ENCODE measurements at regions not wholly inside any gene's neighbourhood (a gene's known extent, or its start where the extent isn't known, plus 50 kb on each side); places are given as distances from the start of the nearest gene placed in this dataset.

DNA sequence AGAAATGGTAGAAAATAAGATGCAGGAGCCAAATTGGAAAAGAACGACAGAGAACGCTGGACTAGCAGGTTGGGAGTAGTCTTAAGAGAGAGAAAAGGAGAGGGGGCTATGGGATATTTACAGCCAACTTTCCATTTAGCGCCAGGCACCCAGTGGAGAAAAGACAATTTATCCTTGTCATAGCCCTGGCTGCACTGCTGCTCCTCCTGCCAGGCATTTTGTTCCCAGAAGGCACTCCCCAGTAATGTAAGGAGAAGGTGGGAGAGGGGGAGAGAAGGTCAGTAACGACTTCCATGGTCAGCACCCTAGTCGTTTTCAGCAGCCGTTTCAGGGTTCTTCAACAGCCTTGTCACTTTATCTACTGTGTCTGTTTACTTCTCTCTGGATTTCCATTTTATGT, 159.0 kb downstream of the TRMT11 start:
- Histone ChIP-seq H3K4me3 (ENCODE audit: low read length in 3 of 3) (no peak overlapping the region), H3K27ac (ENCODE audit: low read depth in 2 of 2, low read length in 2 of 2) (no peak overlapping the region), H3K4me1 (ENCODE audit: control insufficient read depth in 2 of 3, insufficient read depth in 2 of 3, low read depth in 1 of 3, low read length in 3 of 3) (no peaks in the 10 kb centered on the region), H3K9me3 (ENCODE audit: control insufficient read depth in 2 of 3, insufficient read depth in 1 of 3, low read length in 3 of 3) (no peaks in the 10 kb centered on the region), H3K9ac (ENCODE audit: low read length in 3 of 3) (no peak overlapping the region), H3K36me3 (ENCODE audit: control insufficient read depth in 2 of 3, insufficient read depth in 3 of 3, low read length in 3 of 3) (no peaks in the 10 kb centered on the region), H3K27me3 (ENCODE audit: control insufficient read depth, insufficient read depth, low read length) (no peaks in the 10 kb centered on the region)
- intact Hi-C loops (cut with DNase I), result no loop called here
- peak in 3 of 5 donors; percentile 35 to 37 (median 36) for DNase-seq
- TF ChIP-seq, protein P1, sequence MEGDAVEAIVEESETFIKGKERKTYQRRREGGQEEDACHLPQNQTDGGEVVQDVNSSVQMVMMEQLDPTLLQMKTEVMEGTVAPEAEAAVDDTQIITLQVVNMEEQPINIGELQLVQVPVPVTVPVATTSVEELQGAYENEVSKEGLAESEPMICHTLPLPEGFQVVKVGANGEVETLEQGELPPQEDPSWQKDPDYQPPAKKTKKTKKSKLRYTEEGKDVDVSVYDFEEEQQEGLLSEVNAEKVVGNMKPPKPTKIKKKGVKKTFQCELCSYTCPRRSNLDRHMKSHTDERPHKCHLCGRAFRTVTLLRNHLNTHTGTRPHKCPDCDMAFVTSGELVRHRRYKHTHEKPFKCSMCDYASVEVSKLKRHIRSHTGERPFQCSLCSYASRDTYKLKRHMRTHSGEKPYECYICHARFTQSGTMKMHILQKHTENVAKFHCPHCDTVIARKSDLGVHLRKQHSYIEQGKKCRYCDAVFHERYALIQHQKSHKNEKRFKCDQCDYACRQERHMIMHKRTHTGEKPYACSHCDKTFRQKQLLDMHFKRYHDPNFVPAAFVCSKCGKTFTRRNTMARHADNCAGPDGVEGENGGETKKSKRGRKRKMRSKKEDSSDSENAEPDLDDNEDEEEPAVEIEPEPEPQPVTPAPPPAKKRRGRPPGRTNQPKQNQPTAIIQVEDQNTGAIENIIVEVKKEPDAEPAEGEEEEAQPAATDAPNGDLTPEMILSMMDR (IDR thresholded peaks at IDR 0.05; ENCODE audit: borderline replicate concordance, extremely low read depth, insufficient read depth), result no peak
- FAIRE-seq, result no peak

DNA sequence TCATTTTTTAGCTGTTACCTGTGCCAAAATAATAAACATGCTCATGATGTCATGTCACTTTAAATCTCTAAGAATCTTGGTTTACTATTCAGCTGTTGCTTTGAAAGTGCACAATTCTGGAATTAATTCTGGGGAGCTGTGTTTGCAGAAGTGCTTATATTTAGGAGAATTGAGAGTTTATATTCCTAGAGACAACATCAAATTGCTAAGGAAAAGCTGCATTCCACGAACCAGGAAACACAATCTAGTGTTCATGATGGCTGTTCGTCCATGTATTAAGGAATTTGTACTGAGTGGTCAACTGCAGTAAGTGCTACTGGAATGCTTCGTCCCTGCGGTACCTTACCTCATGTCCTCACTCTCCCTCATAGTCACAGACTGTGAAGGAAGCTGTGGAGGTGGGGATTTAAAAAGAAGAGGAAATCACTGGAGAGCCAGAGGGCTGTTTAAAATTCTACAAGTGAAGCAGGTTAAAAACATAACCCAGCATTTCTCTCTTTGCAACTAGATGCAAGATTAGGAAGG, 161.0 kb downstream of the TRMT11 start:
- Histone ChIP-seq H3K4me1 (ENCODE audit: control insufficient read depth in 2 of 3, insufficient read depth in 2 of 3, low read depth in 1 of 3, low read length in 3 of 3) (no peaks in the 10 kb centered on the region), H3K27me3 (ENCODE audit: control insufficient read depth, insufficient read depth, low read length) (no peaks in the 10 kb centered on the region), H3K27ac (ENCODE audit: low read depth in 2 of 2, low read length in 2 of 2) (no peak overlapping the region), H3K9me3 (ENCODE audit: control insufficient read depth in 2 of 3, insufficient read depth in 1 of 3, low read length in 3 of 3) (no peaks in the 10 kb centered on the region), H3K36me3 (ENCODE audit: control insufficient read depth in 2 of 3, insufficient read depth in 3 of 3, low read length in 3 of 3) (no peaks in the 10 kb centered on the region), H3K9ac (ENCODE audit: low read length in 3 of 3) (no peak overlapping the region), H3K4me3 (ENCODE audit: low read length in 3 of 3) (no peak overlapping the region)
- no peak for FAIRE-seq
- intact Hi-C loops (cut with DNase I), result no loop called here
- peak in 2 of 5 donors; percentile 50 to 54 for DNase-seq
- TF ChIP-seq, protein P1 (IDR thresholded peaks at IDR 0.05; ENCODE audit: borderline replicate concordance, extremely low read depth, insufficient read depth), result no peak

DNA sequence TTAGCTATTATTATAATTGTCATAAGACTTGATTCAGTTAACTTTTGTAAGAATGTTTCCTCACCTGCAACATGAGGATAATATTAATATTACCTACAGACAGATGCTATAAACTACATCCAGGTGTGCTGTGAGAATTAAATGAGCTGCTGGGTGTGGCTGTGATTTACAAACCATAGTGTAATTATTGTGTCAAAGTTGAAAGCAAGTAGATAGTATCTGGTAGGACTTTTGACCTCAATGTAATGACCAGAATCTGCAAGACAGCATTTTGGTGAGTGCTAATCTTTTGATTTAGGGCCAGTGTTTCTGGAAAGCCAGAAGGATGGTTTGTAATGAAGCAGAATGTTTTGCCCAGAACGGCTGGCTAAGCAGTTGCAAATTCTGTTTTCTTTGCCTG, 162.5 kb downstream of the TRMT11 start:
- FAIRE-seq (no peak), DNase-seq (no peak)
- Histone ChIP-seq H3K9me3 (ENCODE audit: control insufficient read depth in 2 of 3, insufficient read depth in 1 of 3, low read length in 3 of 3) (no peaks in the 10 kb centered on the region), H3K27ac (ENCODE audit: low read depth in 2 of 2, low read length in 2 of 2) (no peak overlapping the region), H3K36me3 (ENCODE audit: control insufficient read depth in 2 of 3, insufficient read depth in 3 of 3, low read length in 3 of 3) (no peaks in the 10 kb centered on the region), H3K27me3 (ENCODE audit: control insufficient read depth, insufficient read depth, low read length) (no peaks in the 10 kb centered on the region), H3K9ac (ENCODE audit: low read length in 3 of 3) (no peak overlapping the region), H3K4me1 (ENCODE audit: control insufficient read depth in 2 of 3, insufficient read depth in 2 of 3, low read depth in 1 of 3, low read length in 3 of 3) (no peaks in the 10 kb centered on the region), H3K4me3 (ENCODE audit: low read length in 3 of 3) (no peak overlapping the region)
- intact Hi-C loops (cut with DNase I), result no loop called here
- TF ChIP-seq, protein P1 (IDR thresholded peaks at IDR 0.05; ENCODE audit: borderline replicate concordance, extremely low read depth, insufficient read depth), result no peak

DNA sequence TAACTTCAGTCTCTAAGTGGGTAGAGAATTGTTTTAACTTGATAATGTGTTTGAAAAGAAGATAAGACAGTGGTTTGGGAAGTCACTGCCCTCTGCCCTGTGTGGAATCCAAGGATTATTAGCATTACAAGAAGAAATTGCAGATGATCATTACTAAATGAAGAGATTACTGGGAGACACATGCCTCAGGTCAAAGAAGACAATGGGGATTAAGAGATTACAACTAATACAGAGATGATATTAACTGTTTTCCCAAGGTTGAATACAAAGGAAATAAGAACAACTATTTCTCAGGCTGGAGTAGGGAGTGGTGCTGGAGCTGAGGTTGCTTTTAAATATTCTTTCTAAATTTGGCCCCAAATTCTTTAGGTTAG, 166.0 kb downstream of the TRMT11 start:
- TF ChIP-seq, protein P1 (IDR thresholded peaks at IDR 0.05; ENCODE audit: borderline replicate concordance, extremely low read depth, insufficient read depth), result no peak
- Histone ChIP-seq H3K27me3 (ENCODE audit: control insufficient read depth, insufficient read depth, low read length) (no peaks in the 10 kb centered on the region), H3K36me3 (ENCODE audit: control insufficient read depth in 2 of 3, insufficient read depth in 3 of 3, low read length in 3 of 3) (no peaks in the 10 kb centered on the region), H3K9ac (ENCODE audit: low read length in 3 of 3) (no peak overlapping the region), H3K27ac (ENCODE audit: low read depth in 2 of 2, low read length in 2 of 2) (no peak overlapping the region), H3K4me3 (ENCODE audit: low read length in 3 of 3) (no peak overlapping the region), H3K4me1 (ENCODE audit: control insufficient read depth in 2 of 3, insufficient read depth in 2 of 3, low read depth in 1 of 3, low read length in 3 of 3) (no peaks in the 10 kb centered on the region), H3K9me3 (ENCODE audit: control insufficient read depth in 2 of 3, insufficient read depth in 1 of 3, low read length in 3 of 3) (no peaks in the 10 kb centered on the region)
- FAIRE-seq, result no peak
- intact Hi-C loops (cut with DNase I), result no loop called here
- DNase-seq, result no peak

Data from kidney (tissue), 13 donors.